H1 (cell line): ENCODE measurements at regions not wholly inside any gene's neighbourhood (a gene's known extent, or its start where the extent isn't known, plus 50 kb on each side); places are given as distances from the start of the nearest gene placed in this dataset.

ENCODE experiments used
- CEBPB ChIP-seq: IDR thresholded peaks from 2 replicates; pipeline ENCODE4 v1.6.1; 2012; ENCODE audit warnings: low read depth, low read length
- RBBP5 ChIP-seq: IDR thresholded peaks from 2 replicates; pipeline ENCODE4 v1.7.1; 2012; ENCODE audit warnings: low read depth, mild to moderate bottlenecking, inconsistent platforms, low read length, moderate library complexity, borderline replicate concordance
- SP2 ChIP-seq: IDR thresholded peaks from 2 replicates; pipeline ENCODE4 v1.6.1; 2012; ENCODE audit warnings: mild to moderate bottlenecking, low read length, inconsistent platforms
- TAF7 ChIP-seq: optimal IDR thresholded peaks from 2 replicates; pipeline ENCODE3; 2011; ENCODE audit warnings: low read depth, mild to moderate bottlenecking, inconsistent platforms, low read length, moderate library complexity, borderline replicate concordance
- TBP ChIP-seq: IDR thresholded peaks from 2 replicates; pipeline ENCODE4 v1.6.1; 2011; ENCODE audit warnings: low read depth, low read length, improper control_type of control experiment

DNA sequence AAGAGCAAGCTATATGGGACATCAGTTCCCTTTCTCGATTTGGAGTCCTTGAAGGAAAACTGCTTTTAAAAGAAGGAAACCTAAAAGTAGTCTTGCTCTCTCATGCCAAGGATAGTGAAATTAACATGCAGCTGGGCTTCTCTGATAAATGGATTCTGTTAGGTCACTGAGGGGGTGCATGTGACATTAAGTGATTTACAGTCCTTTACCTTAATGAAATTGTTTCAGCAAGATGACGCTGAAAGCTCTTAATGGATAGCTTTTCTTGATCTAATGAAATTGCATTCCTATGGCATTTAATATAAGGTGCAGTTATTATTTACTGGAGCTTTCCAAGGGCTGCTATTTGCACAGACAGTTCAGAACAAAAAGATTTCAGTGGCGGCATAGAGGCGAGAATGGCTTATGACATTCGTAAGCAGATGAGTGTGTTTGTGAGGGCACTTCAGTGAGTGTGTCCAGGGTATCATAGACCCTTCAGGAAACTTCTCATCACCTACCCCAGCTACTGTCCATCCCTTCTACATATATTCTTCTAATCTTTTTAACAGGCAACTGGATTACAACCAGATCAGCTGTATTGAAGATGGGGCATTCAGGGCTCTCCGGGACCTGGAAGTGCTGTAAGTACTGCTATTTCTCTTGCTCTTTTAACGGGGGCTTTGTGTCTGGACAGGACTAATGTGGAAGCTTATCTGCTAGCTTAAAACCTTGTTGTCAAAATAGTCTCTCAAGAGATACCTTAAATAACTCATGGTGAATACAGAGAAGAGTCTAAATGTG lies 219.9 kb upstream of the PACRGL start (continued):
- TF ChIP-seq TBP (no peak), SP2 (no peak), TAF7 (no peak), CEBPB (no peak), RBBP5 (no peak)
